ENCODE measurements at regions not wholly inside any gene's neighbourhood (a gene's known extent, or its start where the extent isn't known, plus 50 kb on each side); places are given as distances from the start of the nearest gene placed in this dataset.
"Not testable (repeated sequence)": the region's sequence is repeated elsewhere in the genome, so short reads cannot be mapped to it uniquely, and the experiment has no call there.

DNA sequence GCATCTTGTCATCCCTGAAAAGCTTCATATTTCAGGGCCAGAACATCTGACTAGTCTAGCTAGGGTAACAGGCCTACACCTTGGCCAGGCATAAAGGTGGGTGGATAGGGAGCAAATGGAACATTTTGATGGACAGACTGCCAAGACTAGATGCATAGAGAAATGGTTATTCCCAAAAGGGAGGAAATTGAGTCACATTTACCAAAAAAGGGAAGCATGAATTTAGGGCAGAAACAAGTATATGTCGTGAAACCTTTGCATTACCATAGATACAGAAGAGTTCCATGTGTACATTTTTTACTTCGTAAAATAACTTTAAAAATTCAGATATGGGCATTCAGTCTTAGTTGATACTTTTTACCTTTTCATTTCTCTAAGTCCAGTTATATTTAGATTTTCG is 101.3 kb upstream of the ZEB2 start:
- Histone ChIP-seq H3K27ac (ENCODE audit: low read length) (no peak overlapping the region), H3K36me3 (ENCODE audit: control insufficient read depth, insufficient read depth, low read length) (no peaks in the 10 kb centered on the region), H3K27me3 (ENCODE audit: control insufficient read depth, insufficient read depth, low read length) (no peaks in the 10 kb centered on the region), H3K4me1 (ENCODE audit: control insufficient read depth, insufficient read depth, low read length) (no peaks in the 10 kb centered on the region), H3K9me3 (ENCODE audit: control insufficient read depth, insufficient read depth, low read depth, low read length) (no peaks in the 10 kb centered on the region), H3K4me3 (ENCODE audit: low read depth in 2 of 2, low read length in 2 of 2) (no peak overlapping the region)
- TF ChIP-seq, protein P1, sequence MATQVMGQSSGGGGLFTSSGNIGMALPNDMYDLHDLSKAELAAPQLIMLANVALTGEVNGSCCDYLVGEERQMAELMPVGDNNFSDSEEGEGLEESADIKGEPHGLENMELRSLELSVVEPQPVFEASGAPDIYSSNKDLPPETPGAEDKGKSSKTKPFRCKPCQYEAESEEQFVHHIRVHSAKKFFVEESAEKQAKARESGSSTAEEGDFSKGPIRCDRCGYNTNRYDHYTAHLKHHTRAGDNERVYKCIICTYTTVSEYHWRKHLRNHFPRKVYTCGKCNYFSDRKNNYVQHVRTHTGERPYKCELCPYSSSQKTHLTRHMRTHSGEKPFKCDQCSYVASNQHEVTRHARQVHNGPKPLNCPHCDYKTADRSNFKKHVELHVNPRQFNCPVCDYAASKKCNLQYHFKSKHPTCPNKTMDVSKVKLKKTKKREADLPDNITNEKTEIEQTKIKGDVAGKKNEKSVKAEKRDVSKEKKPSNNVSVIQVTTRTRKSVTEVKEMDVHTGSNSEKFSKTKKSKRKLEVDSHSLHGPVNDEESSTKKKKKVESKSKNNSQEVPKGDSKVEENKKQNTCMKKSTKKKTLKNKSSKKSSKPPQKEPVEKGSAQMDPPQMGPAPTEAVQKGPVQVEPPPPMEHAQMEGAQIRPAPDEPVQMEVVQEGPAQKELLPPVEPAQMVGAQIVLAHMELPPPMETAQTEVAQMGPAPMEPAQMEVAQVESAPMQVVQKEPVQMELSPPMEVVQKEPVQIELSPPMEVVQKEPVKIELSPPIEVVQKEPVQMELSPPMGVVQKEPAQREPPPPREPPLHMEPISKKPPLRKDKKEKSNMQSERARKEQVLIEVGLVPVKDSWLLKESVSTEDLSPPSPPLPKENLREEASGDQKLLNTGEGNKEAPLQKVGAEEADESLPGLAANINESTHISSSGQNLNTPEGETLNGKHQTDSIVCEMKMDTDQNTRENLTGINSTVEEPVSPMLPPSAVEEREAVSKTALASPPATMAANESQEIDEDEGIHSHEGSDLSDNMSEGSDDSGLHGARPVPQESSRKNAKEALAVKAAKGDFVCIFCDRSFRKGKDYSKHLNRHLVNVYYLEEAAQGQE (IDR thresholded peaks at IDR 0.05; ENCODE audit: insufficient read depth in 1 of 2, low read depth in 2 of 2, low read length in 1 of 2): no peak
- TF ChIP-seq TCF7L2 (IDR thresholded peaks at IDR 0.05; ENCODE audit: low read depth, low read length) (no peak), POLR2AphosphoS5 (IDR thresholded peaks at IDR 0.05; ENCODE audit: low read depth, low read length) (no peak), SIN3A (IDR thresholded peaks at IDR 0.05; ENCODE audit: borderline replicate concordance, insufficient read depth, low read depth, low read length) (no peak)
- TF ChIP-seq, protein P2, sequence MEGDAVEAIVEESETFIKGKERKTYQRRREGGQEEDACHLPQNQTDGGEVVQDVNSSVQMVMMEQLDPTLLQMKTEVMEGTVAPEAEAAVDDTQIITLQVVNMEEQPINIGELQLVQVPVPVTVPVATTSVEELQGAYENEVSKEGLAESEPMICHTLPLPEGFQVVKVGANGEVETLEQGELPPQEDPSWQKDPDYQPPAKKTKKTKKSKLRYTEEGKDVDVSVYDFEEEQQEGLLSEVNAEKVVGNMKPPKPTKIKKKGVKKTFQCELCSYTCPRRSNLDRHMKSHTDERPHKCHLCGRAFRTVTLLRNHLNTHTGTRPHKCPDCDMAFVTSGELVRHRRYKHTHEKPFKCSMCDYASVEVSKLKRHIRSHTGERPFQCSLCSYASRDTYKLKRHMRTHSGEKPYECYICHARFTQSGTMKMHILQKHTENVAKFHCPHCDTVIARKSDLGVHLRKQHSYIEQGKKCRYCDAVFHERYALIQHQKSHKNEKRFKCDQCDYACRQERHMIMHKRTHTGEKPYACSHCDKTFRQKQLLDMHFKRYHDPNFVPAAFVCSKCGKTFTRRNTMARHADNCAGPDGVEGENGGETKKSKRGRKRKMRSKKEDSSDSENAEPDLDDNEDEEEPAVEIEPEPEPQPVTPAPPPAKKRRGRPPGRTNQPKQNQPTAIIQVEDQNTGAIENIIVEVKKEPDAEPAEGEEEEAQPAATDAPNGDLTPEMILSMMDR (IDR thresholded peaks at IDR 0.05): no peak
- BruUV-seq (replicated peaks): no TSS peak
- no peak for ATAC-seq
- DNase-seq (ENCODE audit: low read depth, low spot score): no peak
- intact Hi-C loops (cut with micrococcal nuclease; ENCODE audit: unreplicated experiment) (no loop called here), in situ Hi-C loops (cut with HindIII; ENCODE audit: low pct_unique_long_range_greater_than_20kb, low sequenced_read_pairs) (no loop called here)
- ChIA-PET CTCF (no interaction called here), POLR2A (no interaction called here)

DNA sequence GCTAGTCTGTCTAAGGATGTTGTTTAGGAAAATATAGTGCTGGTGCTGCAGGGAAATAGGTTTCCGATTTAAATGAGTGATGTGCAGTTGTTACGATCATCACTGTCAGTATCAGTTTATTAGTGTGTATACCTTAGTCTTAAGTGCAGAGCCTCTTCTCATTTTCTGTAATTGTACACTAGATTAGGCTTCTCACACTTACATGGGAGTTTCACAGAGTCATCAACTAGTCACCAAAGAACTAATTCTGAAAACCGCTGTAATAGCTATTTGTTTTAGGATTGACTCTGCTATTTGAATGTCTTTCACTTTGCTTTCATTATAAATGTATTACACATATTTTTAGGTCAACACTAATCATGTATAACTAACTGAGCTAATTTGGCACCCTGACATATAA is 99.8 kb upstream of the ZEB2 start:
- no peaks in the 10 kb centered on the region for H3K27me3 ChIP-seq (ENCODE audit: control insufficient read depth, insufficient read depth, low read length)
- intact Hi-C loops (cut with micrococcal nuclease; ENCODE audit: unreplicated experiment): no loop called here
- POLR2A ChIA-PET: no interaction called here

DNA sequence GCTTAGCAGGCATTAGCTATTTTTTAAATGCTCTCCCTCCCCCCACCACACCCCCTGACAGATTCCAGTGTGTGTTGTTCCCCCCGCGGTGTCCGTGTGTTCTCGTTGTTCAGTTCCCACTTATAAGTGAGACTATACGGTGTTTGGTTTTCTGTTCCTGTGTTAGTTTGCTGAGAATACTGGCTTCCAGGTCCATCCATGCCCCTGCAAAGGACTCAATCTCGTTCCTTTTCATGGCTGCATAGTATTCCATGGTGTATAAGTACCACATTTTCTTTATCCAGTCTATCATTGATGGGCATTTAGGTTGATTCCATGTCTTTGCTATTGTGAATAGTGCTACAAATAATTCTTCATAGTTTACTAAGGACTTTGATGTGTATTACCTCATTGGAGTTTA is 97.3 kb upstream of the ZEB2 start:
- H3K27ac ChIP-seq (ENCODE audit: low read length); H3K36me3 ChIP-seq (ENCODE audit: control insufficient read depth, insufficient read depth, low read length); H3K4me1 ChIP-seq (ENCODE audit: control insufficient read depth, insufficient read depth, low read length); ATAC-seq; BruUV-seq (replicated peaks); DNase-seq (ENCODE audit: low read depth, low spot score); in situ Hi-C loops (cut with HindIII; ENCODE audit: low pct_unique_long_range_greater_than_20kb, low sequenced_read_pairs); POLR2A ChIA-PET; H3K27me3 ChIP-seq (ENCODE audit: control insufficient read depth, insufficient read depth, low read length); CTCF ChIA-PET; H3K9me3 ChIP-seq (ENCODE audit: control insufficient read depth, insufficient read depth, low read depth, low read length); H3K4me3 ChIP-seq (ENCODE audit: low read depth in 2 of 2, low read length in 2 of 2); intact Hi-C loops (cut with micrococcal nuclease; ENCODE audit: unreplicated experiment): not testable (repeated sequence)

More for the DNA sequence above, 99.8 kb upstream of the ZEB2 start:
- Histone ChIP-seq H3K4me1 (ENCODE audit: control insufficient read depth, insufficient read depth, low read length) (no peaks in the 10 kb centered on the region), H3K4me3 (ENCODE audit: low read depth in 2 of 2, low read length in 2 of 2) (no peak overlapping the region), H3K36me3 (ENCODE audit: control insufficient read depth, insufficient read depth, low read length) (no peaks in the 10 kb centered on the region), H3K27ac (ENCODE audit: low read length) (no peak overlapping the region), H3K9me3 (ENCODE audit: control insufficient read depth, insufficient read depth, low read depth, low read length) (no peaks in the 10 kb centered on the region)
- in situ Hi-C loops (cut with HindIII; ENCODE audit: low pct_unique_long_range_greater_than_20kb, low sequenced_read_pairs): no loop called here
- CTCF ChIA-PET: no interaction called here
- no TSS peak for BruUV-seq (replicated peaks)
- ATAC-seq: no peak
- DNase-seq (ENCODE audit: low read depth, low spot score): no peak
- TF ChIP-seq SIN3A (IDR thresholded peaks at IDR 0.05; ENCODE audit: borderline replicate concordance, insufficient read depth, low read depth, low read length) (no peak), POLR2AphosphoS5 (IDR thresholded peaks at IDR 0.05; ENCODE audit: low read depth, low read length) (no peak), TCF7L2 (IDR thresholded peaks at IDR 0.05; ENCODE audit: low read depth, low read length) (no peak)
- TF ChIP-seq, protein P1 (IDR thresholded peaks at IDR 0.05; ENCODE audit: insufficient read depth in 1 of 2, low read depth in 2 of 2, low read length in 1 of 2): no peak
- TF ChIP-seq, protein P2 (IDR thresholded peaks at IDR 0.05): no peak
